ENCODE measurements at regions not wholly inside any gene's neighbourhood (a gene's known extent, or its start where the extent isn't known, plus 50 kb on each side); places are given as distances from the start of the nearest gene placed in this dataset.

GRCh38 chr18:64219517-64219916 lies 70.6 kb upstream of the LINC00305 start:
- no peak for ATAC-seq

GRCh38 chr18:64210401-64210949 lies 61.6 kb upstream of the LINC00305 start:
- H3K4me1 Mint-ChIP-seq (ENCODE audit: low read depth): peaks cover 6% of the 10 kb centered on the region
- ChIA-PET CTCF (no interaction called here), POLR2A (no interaction called here)
- no peak overlapping the region for H3K4me3 Mint-ChIP-seq
- TF ChIP-seq CTCF (IDR thresholded peaks at IDR 0.05): no peak
- H3K27ac Mint-ChIP-seq: no peak overlapping the region
- H3K27me3 Mint-ChIP-seq: no peaks in the 10 kb centered on the region
- H3K9me3 Mint-ChIP-seq: no peaks in the 10 kb centered on the region
- H3K36me3 Mint-ChIP-seq (ENCODE audit: low read depth): no peaks in the 10 kb centered on the region
- intact Hi-C loops (cut with micrococcal nuclease): no loop called here
- ATAC-seq (no peak), DNase-seq (no peak)

More at GRCh38 chr18:64219517-64219916, 70.6 kb upstream of the LINC00305 start:
- no peaks in the 10 kb centered on the region for H3K9me3 Mint-ChIP-seq
- no peaks in the 10 kb centered on the region for H3K4me1 Mint-ChIP-seq (ENCODE audit: low read depth)
- intact Hi-C loops (cut with micrococcal nuclease): no loop called here
- POLR2A ChIA-PET: no interaction called here
- no peak for TF ChIP-seq CTCF (IDR thresholded peaks at IDR 0.05)
- CTCF ChIA-PET: no interaction called here
- no peaks in the 10 kb centered on the region for H3K27me3 Mint-ChIP-seq
- DNase-seq: no peak
- no peaks in the 10 kb centered on the region for H3K36me3 Mint-ChIP-seq (ENCODE audit: low read depth)
- no peak overlapping the region for H3K4me3 Mint-ChIP-seq
- H3K27ac Mint-ChIP-seq: no peak overlapping the region

GRCh38 chr18:64208516-64208915 lies 59.6 kb upstream of the LINC00305 start:
- no peak overlapping the region for H3K4me3 Mint-ChIP-seq

GRCh38 chr18:64207820-64208219 lies 58.9 kb upstream of the LINC00305 start:
- H3K27me3 Mint-ChIP-seq: no peaks in the 10 kb centered on the region
- H3K9me3 Mint-ChIP-seq: no peaks in the 10 kb centered on the region
- ChIA-PET CTCF (no interaction called here), POLR2A (interaction anchor here (0.5 kb wide), 1 partner anchor 462 kb away, joined by 3 read pairs; no protein-coding TSS in a partner anchor)
- no peak overlapping the region for H3K27ac Mint-ChIP-seq
- no peak for TF ChIP-seq CTCF (IDR thresholded peaks at IDR 0.05)
- H3K4me3 Mint-ChIP-seq: no peak overlapping the region
- intact Hi-C loops (cut with micrococcal nuclease): no loop called here
- peaks cover 6% of the 10 kb centered on the region for H3K4me1 Mint-ChIP-seq (ENCODE audit: low read depth)
- H3K36me3 Mint-ChIP-seq (ENCODE audit: low read depth): no peaks in the 10 kb centered on the region
- no peak for DNase-seq
- ATAC-seq: no peak

More at GRCh38 chr18:64208516-64208915, 59.6 kb upstream of the LINC00305 start:
- ChIA-PET POLR2A (no interaction called here), CTCF (no interaction called here)
- H3K36me3 Mint-ChIP-seq (ENCODE audit: low read depth): no peaks in the 10 kb centered on the region
- no peak overlapping the region for H3K27ac Mint-ChIP-seq
- DNase-seq: no peak
- intact Hi-C loops (cut with micrococcal nuclease): no loop called here
- H3K9me3 Mint-ChIP-seq: no peaks in the 10 kb centered on the region
- ATAC-seq: no peak
- no peak for TF ChIP-seq CTCF (IDR thresholded peaks at IDR 0.05)
- no peaks in the 10 kb centered on the region for H3K27me3 Mint-ChIP-seq
- H3K4me1 Mint-ChIP-seq (ENCODE audit: low read depth): peaks cover 6% of the 10 kb centered on the region

GRCh38 chr18:64203295-64203694 lies 54.4 kb upstream of the LINC00305 start:
- CTCF ChIA-PET: no interaction called here
- DNase-seq (no peak), ATAC-seq (no peak)
- peaks cover 6% of the 10 kb centered on the region for H3K4me1 Mint-ChIP-seq (ENCODE audit: low read depth)
- H3K4me3 Mint-ChIP-seq: no peak overlapping the region
- no peak overlapping the region for H3K27ac Mint-ChIP-seq
- H3K9me3 Mint-ChIP-seq: no peaks in the 10 kb centered on the region
- intact Hi-C loops (cut with micrococcal nuclease): no loop called here
- no peaks in the 10 kb centered on the region for H3K36me3 Mint-ChIP-seq (ENCODE audit: low read depth)
- no peaks in the 10 kb centered on the region for H3K27me3 Mint-ChIP-seq
- TF ChIP-seq CTCF (IDR thresholded peaks at IDR 0.05): no peak
- POLR2A ChIA-PET: no interaction called here
